EH (cell line): ENCODE measurements at regions not wholly inside any gene's neighbourhood (a gene's known extent, or its start where the extent isn't known, plus 50 kb on each side); places are given as distances from the start of the nearest gene placed in this dataset.
"Not testable (repeated sequence)": the region's sequence is repeated elsewhere in the genome, so short reads cannot be mapped to it uniquely, and the experiment has no call there.

Source experiments
- DNase-seq: peaks from one replicate; pipeline ENCODE4 v3.0.0-alpha.2; 2015; ENCODE audit warnings: low read depth

- DNase-seq: not testable (repeated sequence)
Observed at GRCh38 chr17:45554479-45554878, 64.0 kb upstream of the PLEKHM1 start.

GRCh38 chr17:45558821-45559220 lies 68.3 kb upstream of the PLEKHM1 start:
- DNase-seq: not testable (repeated sequence)

DNA sequence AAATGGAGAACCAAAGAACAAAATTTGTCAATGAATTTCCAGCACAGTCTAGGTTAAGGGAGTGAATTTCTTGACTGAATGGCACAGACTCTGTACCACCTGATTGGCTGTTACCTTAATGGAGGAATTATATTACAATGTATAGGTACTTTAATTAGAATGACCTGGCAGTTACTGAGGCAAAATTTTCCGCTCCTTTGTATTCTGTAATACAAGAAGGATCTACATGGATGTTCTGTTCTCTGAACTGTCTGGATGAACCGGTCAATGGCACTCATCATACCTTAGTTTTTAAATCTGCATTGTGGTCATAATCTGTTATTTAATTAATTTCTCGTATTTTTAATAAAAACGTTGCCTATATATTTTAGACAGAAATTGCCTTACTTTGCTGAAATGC lies 72.3 kb upstream of the PLEKHM1 start:
- DNase-seq: not testable (repeated sequence)

DNA sequence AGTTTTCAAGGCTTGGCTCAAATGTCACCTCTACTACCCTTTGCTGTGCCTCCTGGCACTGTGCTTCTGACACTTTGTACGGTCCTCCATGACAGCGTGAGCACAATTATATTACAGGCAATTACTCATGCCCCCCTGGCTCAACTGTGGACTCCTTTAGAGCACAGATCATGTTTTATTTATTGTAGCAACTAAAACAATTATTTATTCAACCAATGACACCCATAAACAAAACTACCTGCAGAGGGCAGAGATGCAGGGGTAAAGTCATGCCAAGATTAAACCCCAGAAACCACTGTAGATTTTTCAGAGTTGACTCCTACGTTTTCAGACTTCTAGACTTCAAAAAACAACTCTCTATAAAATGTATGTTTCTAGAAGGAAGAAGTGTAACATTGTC lies 72.8 kb upstream of the PLEKHM1 start:
- not testable (repeated sequence) for DNase-seq

- not testable (repeated sequence) for DNase-seq
Observed at GRCh38 chr17:45568275-45568674, 77.8 kb upstream of the PLEKHM1 start.

GRCh38 chr17:45573326-45573725 lies 82.8 kb upstream of the PLEKHM1 start:
- DNase-seq: not testable (repeated sequence)

- DNase-seq: peak; percentile 87
Observed at GRCh38 chr17:45573924-45574770, 83.6 kb upstream of the PLEKHM1 start.

DNA sequence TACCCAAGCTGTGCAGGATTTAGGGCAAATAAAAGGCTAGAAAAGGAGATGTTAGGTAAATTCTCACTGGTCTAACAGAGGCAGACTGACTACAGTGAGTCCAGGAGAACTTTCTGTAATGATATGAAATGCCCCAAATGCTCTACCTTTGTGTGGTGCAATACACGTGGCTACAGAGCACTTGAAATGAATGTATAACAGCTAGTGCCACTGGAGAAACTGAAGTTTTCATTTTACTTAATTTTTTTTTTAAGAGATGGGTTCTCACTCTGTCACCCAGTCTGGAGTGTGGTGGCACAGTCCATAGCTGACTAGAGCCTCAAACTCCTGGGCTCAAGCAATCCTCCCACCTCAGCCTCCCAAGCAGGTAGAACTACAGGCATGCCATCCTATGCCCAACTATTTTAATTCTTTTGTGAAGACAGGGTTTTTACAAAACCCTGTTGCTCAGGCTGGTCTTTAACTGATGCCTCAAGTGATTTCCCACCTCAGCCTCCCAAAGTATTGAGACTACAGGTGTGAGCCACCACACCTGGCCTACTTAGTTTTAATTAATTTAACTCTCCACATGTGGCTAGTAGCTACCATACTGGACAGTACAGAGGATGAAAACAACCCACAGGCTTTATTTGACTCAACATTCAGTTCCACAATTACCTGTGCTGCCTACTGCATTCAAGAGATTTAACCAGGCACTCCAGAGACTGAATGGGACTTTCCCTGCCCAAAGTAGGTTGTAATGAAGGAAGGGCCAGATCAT lies 84.8 kb upstream of the PLEKHM1 start:
- DNase-seq: no peak

GRCh38 chr17:45576527-45577307 lies 86.2 kb upstream of the PLEKHM1 start:
- DNase-seq: not testable (repeated sequence)

DNA sequence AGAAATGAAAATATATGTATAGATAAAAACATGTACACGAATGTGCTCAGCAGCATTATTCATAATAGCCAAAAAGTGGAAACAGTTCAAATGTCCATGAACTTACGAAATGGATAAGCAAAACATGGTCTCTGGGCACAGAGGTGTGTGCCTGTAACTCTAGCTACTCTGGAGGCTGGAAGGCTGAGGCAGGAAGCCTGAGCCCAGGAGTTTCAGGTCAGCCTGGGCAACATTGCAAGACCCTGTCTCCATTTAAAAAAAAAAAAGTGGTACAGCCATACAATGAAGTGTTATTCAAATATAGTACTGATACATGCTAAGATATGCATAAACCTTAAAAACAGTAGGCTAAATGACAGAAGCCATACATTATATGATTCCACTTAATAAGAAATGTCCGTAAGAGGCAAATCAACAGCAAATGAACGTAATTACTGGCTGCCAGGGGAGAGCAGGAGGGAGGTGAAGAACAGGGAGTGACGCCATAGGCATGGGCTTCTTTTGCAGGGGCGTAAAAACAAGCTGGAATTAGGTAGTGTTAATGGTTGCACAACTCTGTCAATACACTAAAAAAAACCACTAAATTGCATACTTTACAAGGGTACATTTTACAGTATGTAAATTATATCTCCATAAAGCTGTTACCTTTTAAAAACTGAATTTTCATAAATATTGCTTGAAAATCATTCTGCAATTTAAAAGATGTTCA lies 87.2 kb upstream of the PLEKHM1 start:
- no peak for DNase-seq

DNA sequence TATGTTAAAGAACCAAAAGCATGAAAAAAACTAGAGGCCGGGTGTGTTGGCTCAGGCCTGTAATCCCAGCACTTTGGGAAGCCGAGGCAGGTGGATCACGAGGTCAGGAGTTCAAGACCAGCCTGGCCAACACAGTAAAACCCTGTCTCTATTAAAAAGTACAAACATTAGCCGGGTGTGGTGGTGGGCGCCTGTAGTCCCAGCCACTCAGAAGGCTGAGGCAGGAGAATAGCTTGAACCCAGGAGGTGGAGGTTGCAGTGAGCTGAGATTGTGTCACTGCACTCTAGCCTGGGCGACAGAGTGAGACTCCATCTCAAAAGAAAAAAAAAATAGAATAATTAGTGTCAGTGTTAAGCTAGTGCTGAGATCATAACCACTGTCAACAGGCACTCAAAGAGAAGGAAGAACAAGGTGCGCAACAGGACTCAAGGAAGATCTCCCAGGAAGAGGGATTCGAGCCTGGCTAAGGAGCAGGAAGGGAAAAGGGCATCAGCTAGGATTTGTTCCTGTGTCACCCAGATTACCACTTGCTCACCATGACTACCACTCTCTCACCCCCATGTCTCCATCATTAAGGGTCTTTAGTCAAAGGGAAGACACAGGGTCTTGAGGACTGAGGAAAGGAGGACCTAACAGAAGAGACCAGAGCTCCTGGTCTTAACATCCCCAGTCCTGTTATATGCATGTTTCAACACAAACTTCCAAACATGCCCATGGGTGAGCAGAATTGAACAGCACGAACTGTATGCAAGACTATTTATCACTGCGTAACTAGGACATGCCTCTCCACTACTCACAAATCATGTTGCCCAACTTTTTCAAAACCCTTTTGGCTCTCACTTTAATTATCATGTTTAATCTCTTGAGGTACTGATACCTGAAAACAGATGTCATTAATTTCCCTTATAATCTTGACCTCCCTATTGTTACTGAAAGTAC lies 88.3 kb upstream of the PLEKHM1 start:
- no peak for DNase-seq

DNA sequence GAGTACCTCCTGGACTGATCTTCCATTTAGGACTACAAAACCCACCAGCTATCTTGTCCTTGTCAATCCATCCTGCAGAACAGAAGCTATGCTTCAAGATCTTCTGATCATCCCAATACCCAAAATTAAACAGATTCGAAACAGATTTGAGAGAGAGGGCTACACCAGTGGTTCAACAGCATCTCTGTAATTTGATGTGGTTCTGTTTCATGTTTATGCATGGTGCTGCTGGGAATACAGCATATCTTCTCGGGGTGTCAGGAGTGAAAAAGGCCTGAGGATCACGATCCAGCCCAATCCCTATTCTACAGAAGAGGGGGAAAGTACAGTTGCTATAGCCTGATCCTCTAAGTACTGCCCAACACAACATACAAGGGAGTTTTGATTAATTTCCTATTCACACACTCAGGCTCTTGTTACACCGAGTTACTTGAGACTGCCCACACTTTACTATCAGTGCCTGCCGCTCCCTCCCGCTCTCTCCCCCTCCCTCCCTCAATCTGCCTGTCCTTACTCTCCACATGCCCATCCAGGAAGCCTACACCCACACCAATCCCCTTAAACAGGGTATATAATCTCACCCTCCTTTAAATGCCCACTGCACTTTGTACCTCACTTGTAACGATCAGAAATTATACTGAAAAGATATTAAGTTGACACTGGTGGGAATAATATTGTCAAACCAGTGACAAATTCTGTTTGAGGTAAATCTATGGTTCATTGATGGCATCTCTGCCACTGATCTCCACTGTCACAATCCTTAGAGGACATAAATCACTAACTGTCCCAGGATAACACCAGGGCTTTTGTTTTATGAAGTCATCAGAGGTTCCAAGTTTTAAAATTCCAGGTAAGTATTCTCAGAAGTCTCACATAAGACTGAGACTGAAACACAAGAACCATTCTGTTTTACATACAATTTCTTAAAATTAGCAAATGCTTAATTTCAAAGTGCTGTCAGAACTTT lies 89.3 kb upstream of the PLEKHM1 start:
- DNase-seq: no peak

DNA sequence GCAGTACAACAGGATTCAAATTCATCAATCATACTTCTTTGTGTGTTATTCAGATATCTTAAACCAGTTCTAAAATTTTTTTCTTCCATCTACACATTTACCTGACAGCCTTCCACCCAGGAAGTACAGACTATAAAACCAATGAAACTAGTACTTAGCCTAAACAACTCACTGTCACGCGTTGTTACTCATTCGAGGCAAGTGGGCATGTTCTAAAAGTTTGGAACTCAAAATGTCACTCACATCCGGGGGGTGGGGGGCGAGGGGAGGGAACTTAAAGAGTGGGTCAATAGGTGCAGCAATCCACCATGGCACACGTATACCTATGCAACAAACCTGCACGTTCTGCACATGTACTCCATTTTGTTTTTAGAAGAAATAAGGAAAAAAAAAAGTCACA lies 90.4 kb upstream of the PLEKHM1 start:
- no peak for DNase-seq

DNA sequence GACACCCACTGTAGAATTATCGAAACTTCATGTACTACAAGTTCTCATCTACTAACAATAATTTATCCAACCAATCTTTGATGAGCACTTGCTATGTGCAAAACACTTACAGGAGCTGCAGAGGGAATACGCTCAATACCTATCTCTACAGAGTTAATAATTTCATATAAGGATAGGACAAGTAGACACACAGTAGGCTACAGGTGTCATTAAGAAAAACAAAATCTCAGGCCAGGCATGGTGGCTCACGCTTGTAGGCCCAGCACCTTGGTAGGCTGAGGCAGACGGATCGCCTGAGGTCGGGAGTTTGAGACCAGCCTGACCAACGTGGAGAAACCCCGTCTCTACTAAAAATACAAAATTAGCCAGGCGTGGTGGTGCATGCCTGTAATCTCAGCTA lies 91.3 kb upstream of the PLEKHM1 start:
- DNase-seq: no peak

DNA sequence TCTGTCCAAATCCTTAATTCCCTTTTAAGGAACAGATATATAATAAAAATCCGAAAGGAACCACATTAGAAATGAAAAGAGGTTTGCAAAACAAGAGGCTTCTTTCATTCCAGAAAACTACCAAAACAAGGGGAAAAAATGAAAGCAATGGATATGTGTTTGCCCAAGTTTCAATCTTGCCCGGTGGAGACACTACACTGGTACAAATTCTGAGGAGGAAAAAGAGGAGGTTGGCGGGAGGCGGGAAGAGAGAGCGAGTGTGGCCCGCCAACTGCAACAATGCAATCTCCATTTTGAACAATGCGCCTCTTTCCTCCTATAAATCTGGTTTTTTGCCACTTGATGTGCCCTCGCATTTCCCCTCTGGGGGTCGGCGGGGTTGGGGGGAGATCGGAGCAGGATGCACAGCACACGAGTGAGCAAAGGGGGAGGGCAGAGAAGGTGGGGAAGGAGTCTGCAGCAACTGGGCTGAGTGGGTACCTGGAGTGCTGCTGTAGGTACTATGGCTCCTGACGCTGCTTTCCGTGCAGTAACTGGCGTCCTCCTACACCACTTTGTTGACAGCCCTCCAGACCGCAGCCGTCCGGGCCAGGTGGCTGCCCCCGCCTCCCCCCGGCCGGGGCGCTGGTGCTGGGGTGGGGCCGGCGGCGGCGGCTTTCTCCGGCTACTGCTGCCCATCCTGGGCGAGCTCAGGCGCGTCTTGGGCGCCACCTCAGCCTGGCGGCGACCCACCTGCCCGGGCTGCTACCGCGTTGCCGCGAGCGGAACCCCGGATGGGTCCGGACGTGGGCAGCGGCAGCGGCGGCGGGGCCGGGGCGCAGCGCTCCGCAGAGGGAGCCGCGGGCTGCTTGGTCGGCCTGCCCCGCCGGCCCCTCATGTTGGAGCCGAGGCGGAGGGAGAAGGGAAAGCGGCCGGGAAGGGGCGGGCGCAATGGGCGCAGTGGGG lies 93.8 kb upstream of the PLEKHM1 start:
- DNase-seq: peak; percentile 67

- peak; percentile 87 for DNase-seq
Observed at GRCh38 chr17:45585037-45585733, 94.7 kb upstream of the PLEKHM1 start.

DNA sequence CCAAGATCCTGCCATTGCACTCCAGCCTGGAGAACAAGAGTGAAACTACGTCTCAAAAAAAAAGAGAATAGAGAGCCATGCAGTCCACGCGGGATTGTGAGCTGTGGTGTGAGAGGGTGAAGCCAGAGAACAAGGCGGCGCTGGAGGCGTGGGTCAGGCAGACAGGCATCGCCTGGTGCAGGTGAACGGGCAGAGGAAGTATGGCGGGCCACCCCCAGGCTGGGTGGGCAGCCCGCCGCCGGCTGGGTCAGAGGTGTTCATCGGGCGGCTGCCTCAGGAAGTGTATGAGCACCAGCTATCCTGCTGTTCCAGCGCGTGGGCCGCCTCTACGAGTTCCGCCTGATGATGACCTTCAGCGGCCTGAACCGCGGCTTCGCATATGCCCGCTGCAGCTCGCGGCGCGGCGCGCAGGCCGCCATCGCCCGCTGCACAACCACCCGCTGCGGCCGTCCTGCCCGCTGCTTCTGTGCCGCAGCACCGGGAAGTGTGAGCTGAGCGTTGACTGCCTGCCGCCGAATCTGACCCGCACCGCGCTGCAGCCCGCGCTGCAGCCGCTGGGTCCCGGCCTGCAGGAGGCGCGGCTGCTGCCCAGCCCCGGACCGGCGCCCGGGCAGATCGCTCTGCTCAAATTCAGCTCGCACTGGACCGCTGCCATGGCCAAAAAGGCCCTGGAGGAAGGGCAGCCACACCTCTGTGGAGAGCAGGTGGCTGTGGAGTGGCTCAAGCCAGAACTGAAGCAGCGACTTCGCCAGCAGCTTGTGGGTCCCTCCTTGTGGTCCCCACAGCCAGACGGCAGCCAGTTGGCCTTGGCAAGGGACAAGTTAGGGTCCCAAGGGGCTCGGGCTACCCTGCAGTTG lies 95.5 kb upstream of the PLEKHM1 start:
- peak; percentile 42 for DNase-seq
